Activated CD4-positive, alpha-beta T cell treated with anti-CD3 and anti-CD28 coated beads, Interleukin-2, amount 10 ng/mL, durations not matched to agents 7 days and 5 days (primary cell): ENCODE measurements at regions not wholly inside any gene's neighbourhood (a gene's known extent, or its start where the extent isn't known, plus 50 kb on each side); places are given as distances from the start of the nearest gene placed in this dataset.

ENCODE experiments used
- CTCF ChIA-PET: fragments of 350-600 bp; sonication (Branson Sonifier 250); formaldehyde crosslinking; loops from one replicate; lab custom pipeline; 2021; ENCODE audit warnings: antibody characterized with exemption; lab: Charles Lee
- POLR2A ChIA-PET: fragments of 350-600 bp; sonication (Branson Sonifier 250); formaldehyde crosslinking; loops from one replicate; lab custom pipeline; 2021; ENCODE audit warnings: antibody characterized with exemption; lab: Charles Lee
- DNase-seq: peaks from one replicate; pipeline ENCODE4 v3.0.0-alpha.2; 2020
- H3K27ac Mint-ChIP-seq: one replicate; pipeline ENCODE4 v1.8.0; 2021; ENCODE audit warnings: mild to moderate bottlenecking, moderate library complexity, mixed read lengths
- H3K27me3 Mint-ChIP-seq: one replicate; pipeline ENCODE4 v1.8.0; 2021; ENCODE audit warnings: mixed read lengths
- H3K36me3 Mint-ChIP-seq: one replicate; pipeline ENCODE4 v1.8.0; 2021; ENCODE audit warnings: low read depth, mixed read lengths
- H3K4me1 Mint-ChIP-seq: one replicate; pipeline ENCODE4 v1.8.0; 2021; ENCODE audit warnings: mixed read lengths
- H3K4me3 Mint-ChIP-seq: one replicate; pipeline ENCODE4 v1.8.0; 2021; ENCODE audit warnings: mild to moderate bottlenecking, moderate library complexity, mixed read lengths
- H3K9me3 Mint-ChIP-seq: one replicate; pipeline ENCODE4 v1.8.0; 2021; ENCODE audit warnings: mixed read lengths

DNA sequence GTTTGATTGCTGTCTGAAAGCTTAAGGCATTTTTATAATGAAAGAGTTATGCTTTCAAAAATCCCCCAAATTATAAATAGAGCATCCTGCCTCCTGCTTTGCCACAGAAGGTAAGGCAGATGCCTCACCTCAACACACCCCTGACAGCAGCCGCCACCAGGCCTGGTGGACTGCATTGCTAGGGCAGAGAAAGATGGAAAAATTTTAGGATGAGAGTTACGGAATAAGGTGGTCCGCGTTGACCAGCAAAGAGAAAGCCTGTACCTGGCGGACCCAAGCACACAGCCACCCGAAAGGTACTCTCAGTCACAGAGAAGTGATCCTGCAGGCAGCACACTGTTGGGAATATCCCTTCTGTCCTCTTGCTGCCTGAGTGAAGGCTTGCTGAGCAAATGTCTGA lies 360.4 kb upstream of the SHH start:
- Mint-ChIP-seq H3K9me3 (no peaks in the 10 kb centered on the region), H3K27me3 (no peaks in the 10 kb centered on the region), H3K27ac (no peak overlapping the region), H3K4me1 (no peaks in the 10 kb centered on the region), H3K4me3 (no peak overlapping the region), H3K36me3 (no peaks in the 10 kb centered on the region)
- DNase-seq, result no peak
- ChIA-PET POLR2A (no interaction called here), CTCF (no interaction called here)

DNA sequence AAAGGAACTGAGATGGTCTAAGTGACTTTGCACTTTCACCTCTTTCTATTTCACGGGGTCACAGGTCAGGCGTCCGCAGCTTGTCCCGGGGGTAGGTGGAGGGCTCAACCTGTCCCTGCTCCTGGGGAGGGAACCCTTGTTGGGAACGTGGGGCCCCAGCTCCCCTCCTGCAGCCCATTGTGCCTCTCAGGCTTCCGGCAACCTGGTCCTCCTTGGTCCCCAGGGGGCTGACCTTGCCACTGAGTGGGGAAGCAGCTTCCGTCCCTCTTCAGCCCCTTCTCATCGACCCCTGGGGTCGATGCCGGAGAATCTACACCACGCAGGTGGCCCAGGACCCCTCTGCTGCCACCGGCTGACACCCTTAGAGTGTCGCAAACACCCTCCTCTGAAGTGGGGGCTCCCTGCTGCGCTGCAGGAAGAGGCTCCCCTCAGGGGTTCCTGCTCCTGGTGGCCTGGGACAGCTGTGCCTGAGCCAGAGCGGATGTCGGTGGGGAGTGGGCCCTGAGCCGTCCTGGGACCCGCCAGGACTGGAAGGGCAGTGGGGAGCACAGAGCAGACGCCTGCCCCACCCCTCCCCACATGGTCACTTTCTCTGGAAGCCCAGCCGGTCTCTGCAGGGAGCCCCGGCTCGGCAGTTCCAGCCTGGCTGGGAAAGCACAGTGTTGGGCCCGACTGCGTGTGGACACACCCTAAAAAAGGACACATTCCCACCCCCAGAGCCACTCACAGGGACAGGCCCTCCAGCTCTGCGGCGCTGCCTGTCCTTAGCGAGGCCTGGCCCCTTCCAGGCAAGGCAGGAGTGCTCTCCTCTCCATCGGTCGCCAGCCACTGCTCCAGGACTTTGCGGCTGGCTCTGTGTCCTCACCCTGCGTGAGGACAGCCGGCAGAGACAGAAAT lies 357.5 kb upstream of the SHH start:
- no peak for DNase-seq

DNA sequence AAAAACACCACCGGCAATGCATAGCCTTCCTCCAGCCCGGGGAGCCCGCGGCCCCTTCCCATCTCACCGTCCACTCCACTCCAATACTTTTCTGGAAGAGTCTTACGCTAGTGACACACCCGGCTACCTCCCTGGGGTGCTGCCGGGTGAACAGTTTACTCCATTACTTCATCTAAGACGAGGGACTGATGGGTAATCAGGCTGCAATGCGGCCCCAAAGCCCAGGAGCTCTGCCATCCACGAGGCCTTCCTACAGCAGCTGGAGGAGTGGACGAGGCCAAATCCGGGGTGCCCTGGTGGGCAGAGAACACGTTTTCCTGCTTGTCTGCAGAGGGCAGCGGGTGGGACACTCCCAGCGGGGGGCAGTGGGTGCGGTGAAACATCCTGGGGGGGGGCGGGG lies 356.2 kb upstream of the SHH start:
- CTCF ChIA-PET, result no interaction called here
- Mint-ChIP-seq H3K9me3 (no peaks in the 10 kb centered on the region), H3K27ac (no peak overlapping the region), H3K36me3 (no peaks in the 10 kb centered on the region), H3K4me1 (no peaks in the 10 kb centered on the region), H3K27me3 (peaks cover 9% of the 10 kb centered on the region), H3K4me3 (no peak overlapping the region)
- POLR2A ChIA-PET, result no interaction called here
- no peak for DNase-seq

More for the DNA sequence above, 357.5 kb upstream of the SHH start:
- POLR2A ChIA-PET, result no interaction called here
- Mint-ChIP-seq H3K4me1 (no peaks in the 10 kb centered on the region), H3K9me3 (no peaks in the 10 kb centered on the region), H3K27ac (no peak overlapping the region), H3K4me3 (no peak overlapping the region), H3K36me3 (no peaks in the 10 kb centered on the region), H3K27me3 (peaks cover 4% of the 10 kb centered on the region)
- CTCF ChIA-PET, result no interaction called here

DNA sequence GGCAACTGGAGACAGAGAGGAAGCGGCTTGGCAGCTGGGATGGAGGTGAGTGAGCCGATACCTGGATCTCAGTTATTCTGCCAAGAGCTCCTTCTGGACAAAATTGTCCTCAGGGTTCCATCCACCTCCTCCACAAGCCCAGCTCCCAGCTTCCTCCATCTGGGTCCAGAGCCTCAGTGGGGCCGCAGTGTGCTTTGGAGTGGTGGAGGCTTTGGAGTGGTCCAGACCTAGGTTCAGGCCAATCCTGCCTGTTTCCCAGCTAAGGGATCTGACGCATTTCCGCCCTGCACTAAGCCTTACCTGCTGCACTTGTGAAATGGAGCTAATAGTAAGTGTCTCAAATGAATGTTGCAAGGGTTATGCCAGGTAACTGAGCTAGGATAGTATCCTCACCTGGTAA lies 355.7 kb upstream of the SHH start:
- CTCF ChIA-PET, result no interaction called here
- H3K27ac Mint-ChIP-seq, result no peak overlapping the region
- no peaks in the 10 kb centered on the region for H3K9me3 Mint-ChIP-seq
- H3K4me3 Mint-ChIP-seq, result no peak overlapping the region
- POLR2A ChIA-PET, result no interaction called here
- H3K27me3 Mint-ChIP-seq, result peaks cover 9% of the 10 kb centered on the region
- no peaks in the 10 kb centered on the region for H3K4me1 Mint-ChIP-seq
- no peak for DNase-seq
- no peaks in the 10 kb centered on the region for H3K36me3 Mint-ChIP-seq

DNA sequence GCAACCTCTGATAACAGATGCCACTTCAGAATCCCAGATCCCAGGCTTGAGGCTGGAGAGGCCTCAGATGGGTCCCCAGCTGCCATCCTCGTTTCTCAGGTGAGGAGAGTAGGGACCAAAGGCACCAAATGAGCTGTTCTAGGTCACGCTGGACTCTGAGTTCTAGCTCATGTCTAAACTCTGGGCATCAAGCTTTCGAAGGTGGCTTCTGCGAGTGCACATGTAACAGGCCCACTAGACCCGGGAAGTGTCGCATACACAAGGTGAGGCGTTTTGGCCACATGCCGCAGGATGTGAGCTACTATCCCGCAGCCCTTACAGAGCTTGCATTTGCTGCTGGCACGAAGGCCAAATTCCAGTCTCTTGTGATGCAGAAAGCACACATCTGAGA lies 355.1 kb upstream of the SHH start:
- ChIA-PET POLR2A (no interaction called here), CTCF (no interaction called here)
- H3K27ac Mint-ChIP-seq, result no peak overlapping the region

DNA sequence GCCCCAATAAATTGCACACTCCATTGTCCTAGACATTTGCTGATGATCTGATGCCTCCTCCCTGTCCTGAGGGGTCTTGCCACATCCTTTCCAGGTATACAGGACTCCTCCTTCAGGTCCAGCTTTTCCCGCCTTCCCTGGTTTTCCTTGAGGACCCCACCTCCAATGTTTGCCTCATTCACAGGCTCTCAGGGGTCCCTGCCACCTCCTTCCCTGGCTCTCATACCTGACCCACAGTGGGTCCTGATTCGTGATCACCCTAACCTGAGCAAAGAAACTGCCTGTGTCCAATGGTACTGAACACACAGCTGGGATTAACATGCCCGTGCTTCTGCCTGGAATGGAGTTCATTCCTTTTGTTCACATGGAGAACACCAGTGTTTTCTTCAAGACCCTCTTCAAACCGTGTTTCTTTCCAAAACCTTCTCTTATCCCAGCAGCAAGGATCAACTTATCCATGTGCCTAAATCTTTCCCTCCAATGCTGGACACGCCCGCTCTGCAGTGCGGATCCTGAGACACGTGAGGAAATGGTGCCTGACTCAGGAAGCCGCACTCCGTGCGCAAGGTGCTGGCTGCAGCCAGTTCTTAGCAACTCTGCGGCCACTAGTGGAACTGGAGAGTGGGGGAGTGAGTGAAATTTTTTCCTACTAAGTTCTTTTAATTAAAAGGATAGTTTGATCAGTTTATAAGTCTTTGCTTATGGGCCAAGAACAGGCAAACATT lies 354.6 kb upstream of the SHH start:
- ChIA-PET CTCF (no interaction called here), POLR2A (no interaction called here)
- Mint-ChIP-seq H3K27ac (no peak overlapping the region), H3K4me1 (no peaks in the 10 kb centered on the region), H3K27me3 (peaks cover 14% of the 10 kb centered on the region), H3K36me3 (no peaks in the 10 kb centered on the region), H3K4me3 (no peak overlapping the region), H3K9me3 (no peaks in the 10 kb centered on the region)
- DNase-seq, result no peak

More for the DNA sequence above, 355.1 kb upstream of the SHH start:
- Mint-ChIP-seq H3K27me3 (peaks cover 13% of the 10 kb centered on the region), H3K4me3 (no peak overlapping the region), H3K36me3 (no peaks in the 10 kb centered on the region), H3K9me3 (no peaks in the 10 kb centered on the region), H3K4me1 (no peaks in the 10 kb centered on the region)
- no peak for DNase-seq

DNA sequence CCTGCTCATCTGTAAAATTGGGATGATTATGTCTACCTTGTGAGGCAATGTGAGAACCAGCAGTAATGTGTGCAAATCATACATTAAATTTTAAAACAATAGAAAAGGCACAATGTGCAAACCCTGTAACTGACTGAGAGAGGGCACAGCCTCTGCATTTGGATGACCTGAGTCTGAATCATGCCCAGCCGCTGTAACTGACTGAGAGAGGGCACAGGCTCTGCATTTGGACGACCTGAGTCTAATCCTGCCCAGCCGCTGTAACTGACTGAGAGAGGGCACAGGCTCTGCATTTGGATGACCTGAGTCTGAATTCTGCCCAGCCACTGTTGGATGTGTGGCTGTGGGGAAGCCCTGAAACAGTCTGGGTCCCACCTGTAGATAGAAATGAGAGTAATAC lies 351.5 kb upstream of the SHH start:
- Mint-ChIP-seq H3K36me3 (no peaks in the 10 kb centered on the region), H3K27me3 (peaks cover 19% of the 10 kb centered on the region), H3K4me1 (no peaks in the 10 kb centered on the region), H3K4me3 (no peak overlapping the region), H3K27ac (no peak overlapping the region), H3K9me3 (no peaks in the 10 kb centered on the region)
- POLR2A ChIA-PET, result no interaction called here
- CTCF ChIA-PET, result no interaction called here
- no peak for DNase-seq

DNA sequence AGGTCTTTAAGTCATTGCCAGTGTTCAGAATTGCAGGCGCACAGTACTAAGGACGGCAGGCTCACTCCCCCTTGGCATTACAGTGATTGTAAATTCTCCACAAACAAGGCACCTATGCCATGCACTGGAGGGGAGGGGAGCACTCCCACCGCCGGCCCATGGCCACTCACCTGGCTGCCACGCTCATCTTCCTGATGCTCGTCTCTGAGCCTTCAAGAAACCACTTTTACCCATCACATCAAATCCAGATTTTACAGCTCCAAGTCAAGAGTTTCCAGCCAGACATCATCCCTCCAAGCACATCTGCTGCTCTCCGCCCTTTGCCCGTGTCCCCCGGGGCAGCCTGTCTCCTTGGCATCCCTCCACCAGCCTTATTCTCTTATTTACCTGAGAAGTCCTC lies 350.2 kb upstream of the SHH start:
- no peak for DNase-seq
- no peaks in the 10 kb centered on the region for H3K4me1 Mint-ChIP-seq
- peaks cover 19% of the 10 kb centered on the region for H3K27me3 Mint-ChIP-seq
- no peak overlapping the region for H3K27ac Mint-ChIP-seq
- ChIA-PET POLR2A (no interaction called here), CTCF (no interaction called here)
- H3K4me3 Mint-ChIP-seq, result no peak overlapping the region
- H3K36me3 Mint-ChIP-seq, result no peaks in the 10 kb centered on the region
- H3K9me3 Mint-ChIP-seq, result no peaks in the 10 kb centered on the region

DNA sequence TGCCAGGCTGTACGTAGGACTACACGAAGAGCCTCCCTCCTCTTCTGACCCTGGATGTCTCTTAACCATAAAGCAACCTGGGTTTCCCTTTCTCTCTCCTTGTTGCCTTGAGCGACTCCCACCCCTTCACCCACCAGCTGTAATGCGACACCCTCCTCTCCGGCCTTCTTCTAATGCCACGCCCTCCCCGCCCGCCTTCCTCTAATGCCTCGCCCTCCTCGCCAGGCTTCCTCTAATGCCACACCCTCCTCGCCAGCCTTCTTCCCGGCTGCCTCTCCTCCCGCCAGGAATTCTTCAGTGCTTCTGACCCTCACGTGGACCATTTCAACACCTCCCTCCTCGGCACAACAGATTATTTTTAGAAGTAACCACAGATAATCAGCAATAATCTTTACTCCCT lies 348.5 kb upstream of the SHH start:
- Mint-ChIP-seq H3K4me3 (no peak overlapping the region), H3K4me1 (no peaks in the 10 kb centered on the region), H3K36me3 (no peaks in the 10 kb centered on the region), H3K9me3 (no peaks in the 10 kb centered on the region), H3K27me3 (peaks cover 15% of the 10 kb centered on the region), H3K27ac (no peak overlapping the region)
- ChIA-PET CTCF (no interaction called here), POLR2A (no interaction called here)
- no peak for DNase-seq

DNA sequence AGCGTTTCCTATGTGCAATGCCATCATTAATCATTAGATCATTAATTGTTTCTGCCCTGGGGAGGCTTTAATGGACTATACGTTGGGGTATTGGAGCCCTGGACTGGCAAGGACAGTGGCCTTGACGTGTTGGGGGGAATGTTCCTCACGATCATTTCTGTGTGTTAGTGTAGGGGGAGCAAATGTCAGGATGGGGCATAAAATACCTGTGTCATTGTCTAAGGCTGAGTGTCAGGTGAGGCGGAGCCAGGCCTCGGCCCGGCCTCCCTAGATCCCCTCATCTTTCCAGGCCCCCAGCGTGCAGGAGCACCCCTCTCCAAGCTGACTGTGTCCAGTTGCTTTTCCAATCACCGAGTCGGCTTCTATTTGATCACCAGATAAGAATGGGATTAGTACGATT lies 346.4 kb upstream of the SHH start:
- H3K9me3 Mint-ChIP-seq, result no peaks in the 10 kb centered on the region
- H3K27ac Mint-ChIP-seq, result no peak overlapping the region
- no peak for DNase-seq
- no peak overlapping the region for H3K4me3 Mint-ChIP-seq
- no peaks in the 10 kb centered on the region for H3K36me3 Mint-ChIP-seq
- POLR2A ChIA-PET, result no interaction called here
- CTCF ChIA-PET, result no interaction called here
- no peaks in the 10 kb centered on the region for H3K4me1 Mint-ChIP-seq
- H3K27me3 Mint-ChIP-seq, result peaks cover 10% of the 10 kb centered on the region

DNA sequence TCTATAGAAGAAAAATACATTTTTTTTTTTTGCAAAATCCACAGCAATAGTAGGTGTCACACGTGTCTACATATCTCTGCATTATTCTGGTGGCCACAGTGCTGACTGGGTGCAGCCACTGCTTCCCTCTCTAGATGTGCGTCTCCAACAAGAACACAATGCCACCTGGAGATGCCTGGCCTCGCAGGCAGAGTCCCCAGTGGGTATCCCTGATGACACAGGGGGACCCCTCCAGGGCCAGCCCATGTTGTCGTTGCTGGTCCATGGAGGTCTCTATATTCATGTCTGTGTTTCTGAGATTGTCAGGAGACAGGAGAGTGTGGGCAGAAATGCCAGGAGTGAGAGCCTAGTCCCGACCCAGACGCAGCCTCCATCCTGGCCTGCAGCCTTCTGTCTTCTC lies 345.9 kb upstream of the SHH start:
- Mint-ChIP-seq H3K9me3 (no peaks in the 10 kb centered on the region), H3K27ac (no peak overlapping the region), H3K27me3 (peaks cover 10% of the 10 kb centered on the region), H3K36me3 (no peaks in the 10 kb centered on the region), H3K4me1 (no peaks in the 10 kb centered on the region), H3K4me3 (no peak overlapping the region)
- CTCF ChIA-PET, result no interaction called here
- POLR2A ChIA-PET, result no interaction called here
- DNase-seq, result no peak

DNA sequence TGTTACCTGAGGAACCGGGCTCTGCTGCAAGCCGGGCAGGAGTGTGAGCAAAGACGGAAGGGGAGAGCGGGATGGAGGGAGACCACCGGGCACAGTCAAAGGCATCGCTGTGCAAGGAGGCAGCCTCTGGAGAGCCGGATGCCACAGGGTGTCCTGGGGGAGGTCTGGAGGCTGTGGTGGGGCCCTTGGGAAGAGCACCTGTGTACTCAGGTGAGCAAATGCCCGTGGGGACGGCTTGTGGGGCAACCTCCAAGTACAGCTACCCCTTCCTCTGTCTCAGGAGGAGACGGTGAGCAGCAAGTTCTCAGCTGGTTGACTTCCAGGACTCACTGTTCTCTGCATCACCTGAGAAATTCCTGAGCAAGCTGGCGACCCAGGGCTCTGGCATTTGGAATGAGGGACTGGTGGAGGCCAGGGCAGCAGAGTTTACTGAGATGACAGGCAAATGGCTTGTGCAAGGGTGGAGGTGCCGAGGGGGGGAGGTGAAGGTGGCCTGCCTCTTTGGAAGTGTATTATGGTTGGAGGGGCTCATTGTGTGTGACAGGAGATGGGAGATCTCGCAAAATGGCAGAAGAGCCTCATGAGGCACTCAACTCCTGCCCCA lies 345.2 kb upstream of the SHH start:
- Mint-ChIP-seq H3K27me3 (peaks cover 9% of the 10 kb centered on the region), H3K4me3 (no peak overlapping the region), H3K9me3 (no peaks in the 10 kb centered on the region), H3K27ac (no peak overlapping the region), H3K4me1 (no peaks in the 10 kb centered on the region), H3K36me3 (no peaks in the 10 kb centered on the region)
- POLR2A ChIA-PET, result no interaction called here
- CTCF ChIA-PET, result interaction anchor here (0.6 kb wide), 1 partner anchor 349 kb away, joined by 3 read pairs; no protein-coding TSS in a partner anchor
- no peak for DNase-seq

DNA sequence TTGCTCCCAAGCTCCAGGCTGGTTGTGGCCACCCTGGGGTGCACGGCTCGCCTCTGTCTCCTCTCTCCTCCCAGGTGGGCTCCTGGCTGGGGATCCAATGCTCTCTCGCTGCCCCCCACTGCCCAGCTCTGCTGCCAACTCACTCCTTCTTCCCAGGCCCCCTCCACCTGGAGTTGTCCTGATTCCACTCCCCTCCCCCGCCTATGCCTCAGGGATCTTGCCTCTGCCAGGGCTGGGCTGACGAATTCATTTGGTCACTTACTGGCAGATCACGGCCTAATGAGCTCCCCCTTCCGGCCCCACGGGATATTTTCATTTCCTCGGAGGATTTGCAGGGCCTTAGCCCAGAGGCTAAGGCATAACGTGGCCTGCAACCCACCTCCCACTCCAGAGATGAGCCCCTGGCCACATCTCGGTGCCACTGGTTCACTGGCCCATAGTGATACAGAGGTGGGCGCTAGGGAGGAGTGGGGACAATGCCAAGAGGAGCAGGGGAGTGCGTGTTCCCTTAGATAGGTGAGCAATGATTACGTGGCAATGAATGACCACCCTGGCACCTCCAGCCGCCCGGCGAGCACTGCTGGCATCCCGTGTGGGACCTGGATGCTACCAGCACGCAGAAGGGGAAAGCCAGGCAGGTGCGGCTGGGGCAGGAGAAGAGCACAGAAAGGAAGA lies 344.6 kb upstream of the SHH start:
- H3K9me3 Mint-ChIP-seq, result no peaks in the 10 kb centered on the region
- no peak overlapping the region for H3K4me3 Mint-ChIP-seq
- ChIA-PET POLR2A (no interaction called here), CTCF (interaction anchor here (0.6 kb wide), 1 partner anchor 348 kb away, joined by 3 read pairs; no protein-coding TSS in a partner anchor)
- H3K27ac Mint-ChIP-seq, result no peak overlapping the region
- H3K27me3 Mint-ChIP-seq, result peaks cover 8% of the 10 kb centered on the region
- DNase-seq, result no peak
- no peaks in the 10 kb centered on the region for H3K4me1 Mint-ChIP-seq
- H3K36me3 Mint-ChIP-seq, result no peaks in the 10 kb centered on the region
